AG09309 (cell line): ENCODE measurements at regions not wholly inside any gene's neighbourhood (a gene's known extent, or its start where the extent isn't known, plus 50 kb on each side); places are given as distances from the start of the nearest gene placed in this dataset.

ENCODE experiments used
- DNase-seq: peaks from one replicate; pipeline ENCODE4 v3.0.0-alpha.2; 2010; ENCODE audit warnings: low read depth
- H3K4me3 ChIP-seq: 2 replicates; pipeline ENCODE4 v1.5.1; 2011; ENCODE audit warnings: mild to moderate bottlenecking, low read depth, low read length, moderate library complexity; ENCODE audit not compliant: control insufficient read depth
- TF ChIP-seq, protein P1 (sequence below): IDR thresholded peaks from 2 replicates; pipeline ENCODE4 v1.5.1; 2011; ENCODE audit warnings: mild to moderate bottlenecking, low read depth, low read length, inconsistent platforms; ENCODE audit not compliant: insufficient read depth, control insufficient read depth; ENCODE audit errors: missing control alignments

DNA sequence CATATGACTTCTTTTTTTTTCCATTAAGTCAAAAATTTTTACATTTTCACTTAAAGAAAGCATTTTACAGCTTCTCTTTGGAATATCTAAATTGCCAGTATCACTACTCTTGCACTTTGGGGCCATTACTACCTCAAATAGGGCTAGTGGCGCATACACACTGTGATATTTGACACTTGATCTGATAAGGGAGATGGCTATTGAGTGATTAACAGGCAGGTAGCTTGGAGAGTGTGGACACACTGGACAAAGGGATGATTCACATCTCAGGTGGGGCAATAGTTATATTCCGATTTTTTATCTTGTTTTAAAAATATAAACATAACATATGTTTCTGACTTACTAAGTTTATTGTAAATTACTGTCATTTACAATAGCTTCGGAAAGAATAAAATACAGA lies 2219.9 kb downstream of the LRRC4C start:
- TF ChIP-seq, protein P1, sequence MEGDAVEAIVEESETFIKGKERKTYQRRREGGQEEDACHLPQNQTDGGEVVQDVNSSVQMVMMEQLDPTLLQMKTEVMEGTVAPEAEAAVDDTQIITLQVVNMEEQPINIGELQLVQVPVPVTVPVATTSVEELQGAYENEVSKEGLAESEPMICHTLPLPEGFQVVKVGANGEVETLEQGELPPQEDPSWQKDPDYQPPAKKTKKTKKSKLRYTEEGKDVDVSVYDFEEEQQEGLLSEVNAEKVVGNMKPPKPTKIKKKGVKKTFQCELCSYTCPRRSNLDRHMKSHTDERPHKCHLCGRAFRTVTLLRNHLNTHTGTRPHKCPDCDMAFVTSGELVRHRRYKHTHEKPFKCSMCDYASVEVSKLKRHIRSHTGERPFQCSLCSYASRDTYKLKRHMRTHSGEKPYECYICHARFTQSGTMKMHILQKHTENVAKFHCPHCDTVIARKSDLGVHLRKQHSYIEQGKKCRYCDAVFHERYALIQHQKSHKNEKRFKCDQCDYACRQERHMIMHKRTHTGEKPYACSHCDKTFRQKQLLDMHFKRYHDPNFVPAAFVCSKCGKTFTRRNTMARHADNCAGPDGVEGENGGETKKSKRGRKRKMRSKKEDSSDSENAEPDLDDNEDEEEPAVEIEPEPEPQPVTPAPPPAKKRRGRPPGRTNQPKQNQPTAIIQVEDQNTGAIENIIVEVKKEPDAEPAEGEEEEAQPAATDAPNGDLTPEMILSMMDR, result no peak
- DNase-seq, result no peak
- no peak overlapping the region for H3K4me3 ChIP-seq

DNA sequence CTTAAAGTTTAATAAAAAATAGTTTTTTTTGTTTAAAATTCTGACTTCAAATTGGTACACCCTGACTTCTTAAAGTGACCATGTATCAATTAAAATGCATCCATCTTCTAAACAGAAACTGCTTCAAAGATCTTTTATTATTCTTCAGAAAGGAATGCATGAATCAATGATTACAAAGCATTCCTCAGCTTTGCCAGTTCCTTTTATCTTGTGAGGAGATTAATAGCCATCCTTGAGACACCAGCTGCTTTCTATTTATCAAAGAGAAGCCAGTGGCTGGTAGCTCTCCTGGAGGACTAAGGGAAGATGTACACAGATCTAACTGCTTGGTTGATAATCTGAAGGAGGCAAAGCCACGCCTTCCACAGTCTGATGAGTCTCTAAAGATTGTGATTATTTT lies 2222.5 kb downstream of the LRRC4C start:
- DNase-seq, result no peak

DNA sequence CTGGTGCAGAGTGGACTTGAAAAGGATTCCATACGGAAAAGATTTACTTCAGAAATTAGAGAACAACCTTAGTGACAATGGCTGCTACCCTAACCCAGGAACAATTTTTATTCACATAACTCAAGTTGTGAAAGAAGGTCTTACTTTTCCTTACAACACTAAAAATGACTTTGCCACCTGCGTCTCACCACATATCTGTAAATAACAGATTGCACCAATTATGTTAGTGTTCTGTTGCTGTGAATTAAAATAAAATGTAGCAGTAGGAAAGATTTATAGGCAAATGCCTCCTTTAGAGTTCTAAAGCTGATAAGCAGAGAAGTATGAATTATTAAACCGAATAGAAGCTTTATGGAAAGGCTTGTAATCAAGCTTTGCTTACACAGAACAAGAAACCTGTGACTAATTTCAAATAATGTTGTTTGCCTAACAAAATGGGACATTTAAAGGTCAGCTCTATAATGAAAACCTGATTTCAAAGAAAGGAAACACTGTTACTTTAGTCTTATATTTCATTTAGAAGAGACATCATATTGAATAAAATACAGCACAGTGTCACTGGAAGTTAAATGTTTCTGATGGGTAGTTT lies 2237.8 kb downstream of the LRRC4C start:
- DNase-seq, result no peak
- TF ChIP-seq, protein P1, result no peak
- no peak overlapping the region for H3K4me3 ChIP-seq

More for the DNA sequence above, 2222.5 kb downstream of the LRRC4C start:
- no peak overlapping the region for H3K4me3 ChIP-seq
- TF ChIP-seq, protein P1, result no peak

DNA sequence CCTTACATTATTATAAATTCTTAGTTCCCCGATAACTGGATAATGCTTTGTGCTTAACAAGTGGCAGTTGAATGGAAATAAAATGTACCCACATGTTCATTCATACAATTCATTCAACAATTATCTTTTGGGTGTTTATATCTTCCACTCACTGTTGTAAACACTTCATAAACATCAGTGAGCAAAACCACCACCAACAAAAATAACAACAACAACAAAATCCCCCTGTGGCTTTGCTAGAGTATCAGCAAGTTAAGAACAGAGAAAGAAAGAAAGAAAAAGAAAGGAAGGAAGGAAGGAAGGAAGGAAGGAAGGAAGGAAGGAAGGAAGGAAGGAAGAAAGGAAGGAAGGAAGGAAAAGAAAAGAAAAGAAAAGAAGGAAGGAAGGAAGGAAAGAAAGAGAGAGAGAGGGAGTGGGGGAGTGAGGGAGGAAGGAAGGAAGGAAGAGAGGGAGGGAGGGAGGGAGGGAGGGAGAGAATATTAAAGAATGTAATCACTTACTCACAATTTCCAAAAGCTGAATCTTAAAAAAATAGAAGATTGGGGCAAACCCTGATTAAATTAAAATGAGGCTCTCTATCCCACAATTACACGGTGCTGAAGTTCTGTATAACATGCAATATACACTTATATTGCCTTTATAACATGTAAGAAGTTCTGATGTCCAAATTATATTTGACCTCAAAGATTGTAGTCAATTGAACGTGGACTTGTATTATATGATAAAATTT lies 2238.8 kb downstream of the LRRC4C start:
- no peak overlapping the region for H3K4me3 ChIP-seq
- TF ChIP-seq, protein P1, result no peak
- DNase-seq, result no peak

DNA sequence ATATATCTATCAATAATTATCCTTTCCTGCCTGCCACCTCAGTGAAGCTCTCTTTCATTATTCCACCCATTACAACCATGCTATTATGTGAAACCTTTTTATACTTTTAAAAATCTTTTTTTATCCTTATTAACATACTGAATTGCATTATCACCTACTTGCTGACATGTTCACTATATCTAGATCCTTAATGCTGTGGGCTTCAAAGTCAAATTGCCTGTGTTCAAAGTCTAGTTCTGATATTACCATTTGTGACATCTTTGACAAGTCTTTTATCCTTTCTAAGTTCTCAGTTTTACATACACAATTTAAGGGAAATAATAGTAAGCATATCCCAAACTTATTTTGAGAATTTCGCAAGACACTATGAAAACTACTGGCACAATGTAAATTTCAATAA lies 2239.4 kb downstream of the LRRC4C start:
- TF ChIP-seq, protein P1, result no peak
- H3K4me3 ChIP-seq, result no peak overlapping the region
- DNase-seq, result no peak

DNA sequence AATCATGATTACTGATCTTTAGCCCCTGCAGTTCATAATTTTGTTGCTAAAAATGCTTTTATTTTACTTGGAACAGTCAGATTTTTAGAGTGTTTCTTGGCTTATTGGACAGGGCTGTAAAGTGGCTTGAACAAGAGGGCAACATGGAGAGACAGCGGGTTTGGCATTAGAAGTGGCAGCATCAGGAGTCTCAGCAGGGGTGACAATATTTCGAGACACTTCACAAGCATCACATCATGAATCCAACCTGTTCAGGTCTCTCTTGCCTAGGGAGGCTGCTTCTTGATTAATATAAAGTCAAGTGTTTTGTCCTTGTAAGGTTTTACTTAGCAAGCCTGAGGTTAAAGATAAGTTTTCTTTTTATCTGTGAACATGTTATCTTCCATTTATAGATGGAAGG lies 2249.5 kb downstream of the LRRC4C start:
- H3K4me3 ChIP-seq, result no peak overlapping the region
- DNase-seq, result no peak
- TF ChIP-seq, protein P1, result no peak
